ENCODE measurements at regions not wholly inside any gene's neighbourhood (a gene's known extent, or its start where the extent isn't known, plus 50 kb on each side); places are given as distances from the start of the nearest gene placed in this dataset.

- Histone ChIP-seq H3K9ac (ENCODE audit: low read length) (no peak overlapping the region), H3K4me3 (ENCODE audit: low read length) (no peak overlapping the region), H3K4me1 (ENCODE audit: low read length) (no peaks in the 10 kb centered on the region), H3K4me2 (ENCODE audit: low read length) (no peak overlapping the region), H2AFZ (ENCODE audit: low read depth, low read length) (no peak overlapping the region), H3K27ac (ENCODE audit: low read length) (no peak overlapping the region), H3K36me3 (replicated peaks; ENCODE audit: low read depth, low read length) (no peaks in the 10 kb centered on the region), H3K9me3 (ENCODE audit: insufficient read depth, low read length) (no peaks in the 10 kb centered on the region), H3K27me3 (ENCODE audit: low read depth, low read length) (no peaks in the 10 kb centered on the region), H4K20me1 (ENCODE audit: insufficient read depth, low read length) (no peaks in the 10 kb centered on the region), H3K79me2 (ENCODE audit: low read length) (no peaks in the 10 kb centered on the region)
- TF ChIP-seq EZH2phosphoT487 (IDR thresholded peaks at IDR 0.05; ENCODE audit: low read depth), result no peak
- TF ChIP-seq, protein P1, sequence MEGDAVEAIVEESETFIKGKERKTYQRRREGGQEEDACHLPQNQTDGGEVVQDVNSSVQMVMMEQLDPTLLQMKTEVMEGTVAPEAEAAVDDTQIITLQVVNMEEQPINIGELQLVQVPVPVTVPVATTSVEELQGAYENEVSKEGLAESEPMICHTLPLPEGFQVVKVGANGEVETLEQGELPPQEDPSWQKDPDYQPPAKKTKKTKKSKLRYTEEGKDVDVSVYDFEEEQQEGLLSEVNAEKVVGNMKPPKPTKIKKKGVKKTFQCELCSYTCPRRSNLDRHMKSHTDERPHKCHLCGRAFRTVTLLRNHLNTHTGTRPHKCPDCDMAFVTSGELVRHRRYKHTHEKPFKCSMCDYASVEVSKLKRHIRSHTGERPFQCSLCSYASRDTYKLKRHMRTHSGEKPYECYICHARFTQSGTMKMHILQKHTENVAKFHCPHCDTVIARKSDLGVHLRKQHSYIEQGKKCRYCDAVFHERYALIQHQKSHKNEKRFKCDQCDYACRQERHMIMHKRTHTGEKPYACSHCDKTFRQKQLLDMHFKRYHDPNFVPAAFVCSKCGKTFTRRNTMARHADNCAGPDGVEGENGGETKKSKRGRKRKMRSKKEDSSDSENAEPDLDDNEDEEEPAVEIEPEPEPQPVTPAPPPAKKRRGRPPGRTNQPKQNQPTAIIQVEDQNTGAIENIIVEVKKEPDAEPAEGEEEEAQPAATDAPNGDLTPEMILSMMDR (IDR thresholded peaks at IDR 0.05; ENCODE audit: low read depth, low read length), result no peak
These were observed 155.5 kb downstream of the ZFP36L2 start for GRCh38 chr2:43070676-43071502.

DNA sequence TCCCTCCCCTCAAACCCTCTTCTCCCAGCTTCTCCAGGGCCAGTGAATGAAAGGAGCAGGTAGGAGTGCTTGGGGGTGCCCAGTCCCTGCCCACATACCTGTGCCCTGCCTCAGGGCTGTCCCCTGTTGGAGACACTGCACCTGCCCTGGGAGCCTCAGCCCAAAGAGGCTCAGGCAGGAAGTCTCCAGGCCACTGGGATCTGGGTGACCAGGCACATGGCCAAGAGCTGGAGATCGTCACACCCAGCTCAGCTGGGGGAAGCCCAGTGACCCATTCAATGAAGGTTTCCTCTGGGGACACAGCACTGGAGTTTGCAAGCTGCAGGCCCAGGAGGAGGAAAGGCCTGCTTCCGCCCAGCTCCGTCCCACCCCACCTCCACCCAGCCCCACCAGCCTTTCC, 156.4 kb downstream of the ZFP36L2 start:
- no peak overlapping the region for H3K27ac ChIP-seq (ENCODE audit: low read length)

GRCh38 chr2:43068631-43069517, 157.5 kb downstream of the ZFP36L2 start:
- Histone ChIP-seq H3K4me1 (ENCODE audit: low read length) (no peaks in the 10 kb centered on the region), H3K9ac (ENCODE audit: low read length) (no peak overlapping the region), H3K9me3 (ENCODE audit: insufficient read depth, low read length) (no peaks in the 10 kb centered on the region), H2AFZ (ENCODE audit: low read depth, low read length) (no peak overlapping the region), H3K27ac (ENCODE audit: low read length) (no peak overlapping the region), H4K20me1 (ENCODE audit: insufficient read depth, low read length) (no peaks in the 10 kb centered on the region), H3K79me2 (ENCODE audit: low read length) (no peaks in the 10 kb centered on the region), H3K27me3 (ENCODE audit: low read depth, low read length) (no peaks in the 10 kb centered on the region), H3K36me3 (replicated peaks; ENCODE audit: low read depth, low read length) (no peaks in the 10 kb centered on the region), H3K4me2 (ENCODE audit: low read length) (no peak overlapping the region), H3K4me3 (ENCODE audit: low read length) (no peak overlapping the region)
- TF ChIP-seq, protein P1 (IDR thresholded peaks at IDR 0.05; ENCODE audit: low read depth, low read length), result no peak

More for the DNA sequence above, 156.4 kb downstream of the ZFP36L2 start:
- Histone ChIP-seq H3K9me3 (ENCODE audit: insufficient read depth, low read length) (no peaks in the 10 kb centered on the region), H4K20me1 (ENCODE audit: insufficient read depth, low read length) (no peaks in the 10 kb centered on the region), H3K4me3 (ENCODE audit: low read length) (no peak overlapping the region), H3K9ac (ENCODE audit: low read length) (no peak overlapping the region), H3K4me2 (ENCODE audit: low read length) (no peak overlapping the region), H2AFZ (ENCODE audit: low read depth, low read length) (no peak overlapping the region), H3K79me2 (ENCODE audit: low read length) (no peaks in the 10 kb centered on the region), H3K36me3 (replicated peaks; ENCODE audit: low read depth, low read length) (no peaks in the 10 kb centered on the region), H3K4me1 (ENCODE audit: low read length) (no peaks in the 10 kb centered on the region), H3K27me3 (ENCODE audit: low read depth, low read length) (no peaks in the 10 kb centered on the region)
- TF ChIP-seq, protein P1 (IDR thresholded peaks at IDR 0.05; ENCODE audit: low read depth, low read length), result no peak
- TF ChIP-seq EZH2phosphoT487 (IDR thresholded peaks at IDR 0.05; ENCODE audit: low read depth), result no peak

DNA sequence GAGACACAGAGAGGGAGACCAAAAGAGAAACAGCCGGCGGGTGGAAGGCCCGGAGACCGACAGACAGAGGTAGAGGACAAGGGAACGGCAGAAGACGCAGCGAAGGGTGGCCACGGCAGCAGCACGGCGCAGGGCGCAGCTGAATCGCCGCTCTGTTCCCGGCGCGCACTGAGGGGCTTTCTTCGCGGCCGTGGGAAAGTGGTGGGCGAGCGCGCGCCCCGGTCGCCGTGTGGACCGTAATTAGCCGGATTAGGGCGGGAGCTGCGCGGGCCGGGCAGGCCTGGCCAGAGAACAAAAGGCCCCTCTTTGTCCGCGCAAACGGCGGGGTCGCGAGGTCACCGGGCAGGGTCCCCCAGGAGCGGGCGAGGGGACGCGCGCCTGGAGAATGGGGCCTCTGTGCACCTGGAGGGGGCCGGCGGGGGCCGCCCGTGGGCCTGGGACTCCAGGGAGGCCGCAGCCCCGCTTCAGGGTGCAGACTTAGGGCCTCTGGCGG, 158.3 kb downstream of the ZFP36L2 start:
- no peaks in the 10 kb centered on the region for H3K36me3 ChIP-seq (replicated peaks; ENCODE audit: low read depth, low read length)
- TF ChIP-seq, protein P1 (IDR thresholded peaks at IDR 0.05; ENCODE audit: low read depth, low read length), result no peak
- TF ChIP-seq EZH2phosphoT487 (IDR thresholded peaks at IDR 0.05; ENCODE audit: low read depth), result no peak
- no peaks in the 10 kb centered on the region for H4K20me1 ChIP-seq (ENCODE audit: insufficient read depth, low read length)
- H3K4me1 ChIP-seq (ENCODE audit: low read length), result no peaks in the 10 kb centered on the region
- H3K9ac ChIP-seq (ENCODE audit: low read length), result no peak overlapping the region
- no peaks in the 10 kb centered on the region for H3K9me3 ChIP-seq (ENCODE audit: insufficient read depth, low read length)
- H3K4me2 ChIP-seq (ENCODE audit: low read length), result no peak overlapping the region
- no peak overlapping the region for H2AFZ ChIP-seq (ENCODE audit: low read depth, low read length)
- no peaks in the 10 kb centered on the region for H3K27me3 ChIP-seq (ENCODE audit: low read depth, low read length)
- no peak overlapping the region for H3K27ac ChIP-seq (ENCODE audit: low read length)
- no peaks in the 10 kb centered on the region for H3K79me2 ChIP-seq (ENCODE audit: low read length)
- no peak overlapping the region for H3K4me3 ChIP-seq (ENCODE audit: low read length)
